SKM-1 (cell line): ENCODE measurements at regions not wholly inside any gene's neighbourhood (a gene's known extent, or its start where the extent isn't known, plus 50 kb on each side); places are given as distances from the start of the nearest gene placed in this dataset.

ENCODE experiments used
- DNase-seq: peaks from one replicate; lab custom pipeline; 2025; ENCODE audit not compliant: unreplicated experiment; lab: John Stamatoyannopoulos, UW

DNA sequence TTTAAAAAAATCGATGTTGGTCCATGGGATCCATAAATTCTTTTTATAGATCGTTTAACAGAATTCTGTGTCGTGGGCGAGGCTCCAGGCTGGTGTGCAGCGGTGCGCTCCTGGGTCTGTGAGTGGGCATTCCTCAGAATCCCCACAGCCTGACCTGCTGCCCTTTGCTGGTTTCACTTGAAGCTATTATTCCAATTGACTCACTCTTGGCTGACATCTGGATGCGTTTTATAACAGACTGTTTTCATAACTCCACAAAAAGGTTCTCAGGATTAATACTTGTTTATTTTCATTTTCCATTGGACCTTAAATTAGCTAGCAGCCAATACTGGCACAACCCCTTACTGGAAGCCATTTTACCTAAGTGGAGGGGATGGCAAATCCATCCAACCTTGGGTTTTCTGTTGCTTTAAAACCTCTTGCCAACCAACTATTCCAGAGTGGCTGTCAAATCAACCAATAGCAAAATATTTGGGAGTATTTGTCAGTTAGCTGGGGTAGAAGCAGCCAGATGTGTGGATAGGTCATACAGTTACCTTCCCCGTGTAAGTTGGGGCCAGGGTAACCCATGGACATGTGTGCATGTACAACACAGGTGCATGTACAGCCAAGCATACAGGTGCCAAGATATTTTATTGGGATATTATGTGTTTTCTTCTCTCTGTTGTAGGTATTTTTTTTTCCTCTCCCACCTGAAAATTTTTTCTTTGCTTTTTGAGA lies 160.7 kb upstream of the ZNF32 start:
- DNase-seq: no peak

DNA sequence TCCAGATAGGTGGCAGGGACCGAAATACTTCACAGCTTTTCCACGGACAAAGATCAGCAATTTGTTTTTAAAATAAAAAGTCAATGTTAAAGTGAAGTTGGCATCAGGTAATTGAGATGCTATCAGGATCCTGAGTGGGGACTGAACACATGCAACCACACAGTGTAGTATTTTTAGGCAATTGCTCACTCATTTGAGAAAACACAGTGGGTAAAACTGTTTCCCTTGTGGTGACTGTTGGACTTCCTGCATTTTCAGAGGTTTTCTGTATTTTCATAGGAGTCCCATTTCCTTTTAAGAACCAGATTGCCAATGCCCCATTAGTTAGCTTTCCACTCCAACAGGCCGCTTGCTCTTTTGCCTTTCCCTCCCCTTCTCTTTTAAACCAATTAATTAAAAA lies 159.5 kb upstream of the ZNF32 start:
- DNase-seq: no peak

DNA sequence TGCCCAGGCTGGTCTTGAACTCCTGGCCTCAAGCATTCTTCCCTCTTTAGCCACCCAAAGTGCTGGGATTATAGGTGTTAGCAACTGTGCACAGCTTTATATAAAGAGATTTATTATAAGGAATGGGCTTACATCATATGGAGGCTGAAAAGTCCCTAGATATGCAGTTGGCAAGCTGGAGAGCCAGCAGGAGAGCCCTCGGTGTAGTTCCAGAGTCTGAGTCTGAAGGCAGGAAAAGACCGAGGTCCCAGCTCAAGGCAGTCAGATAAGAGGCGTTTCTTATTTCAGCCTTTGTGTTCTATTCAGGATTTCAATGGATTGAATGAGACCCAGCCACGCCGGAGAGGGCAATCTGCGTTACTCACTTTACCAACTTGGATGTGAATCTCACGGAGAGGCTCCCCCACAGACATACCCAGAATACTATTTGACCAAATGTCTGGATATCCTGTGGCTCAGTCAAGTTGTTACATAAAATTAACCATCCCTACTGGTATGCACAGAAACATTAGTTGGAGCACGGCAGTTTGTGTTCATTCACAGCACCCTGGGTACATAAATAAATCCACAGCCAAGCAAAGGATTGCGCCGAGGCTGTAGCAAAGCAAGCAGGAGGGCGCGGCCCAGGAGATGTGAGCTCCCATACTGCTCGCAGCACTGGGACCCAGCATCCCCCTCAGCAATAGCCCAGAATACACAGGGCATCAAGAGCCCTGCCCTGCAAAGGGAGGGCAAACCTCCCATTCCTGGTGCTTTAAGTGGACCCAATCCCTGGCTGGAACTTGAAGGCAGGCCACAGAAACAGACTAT lies 158.4 kb upstream of the ZNF32 start:
- DNase-seq: no peak

DNA sequence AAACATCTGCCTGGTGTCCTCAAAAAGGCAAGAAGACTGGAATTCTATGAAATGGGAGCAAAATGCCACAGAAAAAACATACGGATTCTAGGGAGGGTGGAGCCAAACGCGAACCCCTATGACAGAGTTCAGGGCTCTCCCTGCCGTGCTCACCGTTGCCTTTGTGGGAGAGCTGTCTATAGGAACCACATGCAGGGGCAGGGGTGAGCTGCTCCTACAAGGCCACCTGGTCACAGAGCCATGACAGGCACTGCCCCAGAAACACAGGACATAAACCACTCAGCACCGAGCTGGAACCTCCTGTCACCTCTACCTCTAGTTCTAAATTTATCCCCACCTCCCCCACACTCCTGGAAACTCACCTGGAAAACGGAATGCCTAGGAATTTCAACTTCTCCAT lies 155.1 kb upstream of the ZNF32 start:
- DNase-seq: no peak

DNA sequence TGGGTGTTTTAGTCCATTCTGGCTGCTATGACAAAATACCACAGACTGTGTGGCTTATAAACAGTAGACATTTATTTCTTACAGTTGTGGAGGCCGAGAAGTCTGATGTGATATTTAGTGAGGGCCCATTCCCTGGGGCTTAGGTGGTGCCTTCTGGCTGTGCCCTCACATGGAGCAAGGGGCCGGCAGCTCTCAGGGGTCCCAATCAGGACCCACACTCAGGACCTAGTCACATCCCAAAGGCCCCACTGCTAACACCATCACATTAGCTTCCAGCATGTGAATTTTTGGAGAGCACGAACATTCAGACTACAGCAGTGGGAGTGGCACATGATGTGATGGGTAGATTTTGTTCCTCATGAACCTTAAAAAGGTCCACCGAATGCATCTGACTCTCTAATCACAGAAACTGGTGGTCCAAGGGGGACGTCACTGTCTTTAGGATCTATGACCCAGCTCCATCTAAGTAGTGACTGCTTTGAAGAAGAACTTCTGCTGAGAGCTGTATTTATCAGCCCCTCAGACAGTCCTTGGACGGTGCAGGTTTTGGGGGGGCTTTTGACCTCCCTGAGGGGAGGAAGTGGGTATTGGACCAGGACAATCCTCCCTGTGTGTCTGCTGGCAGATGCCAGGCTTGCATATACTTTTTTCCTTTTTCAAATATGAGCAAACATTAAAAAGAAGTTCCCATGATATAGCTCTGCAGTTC lies 154.5 kb upstream of the ZNF32 start:
- no peak for DNase-seq

DNA sequence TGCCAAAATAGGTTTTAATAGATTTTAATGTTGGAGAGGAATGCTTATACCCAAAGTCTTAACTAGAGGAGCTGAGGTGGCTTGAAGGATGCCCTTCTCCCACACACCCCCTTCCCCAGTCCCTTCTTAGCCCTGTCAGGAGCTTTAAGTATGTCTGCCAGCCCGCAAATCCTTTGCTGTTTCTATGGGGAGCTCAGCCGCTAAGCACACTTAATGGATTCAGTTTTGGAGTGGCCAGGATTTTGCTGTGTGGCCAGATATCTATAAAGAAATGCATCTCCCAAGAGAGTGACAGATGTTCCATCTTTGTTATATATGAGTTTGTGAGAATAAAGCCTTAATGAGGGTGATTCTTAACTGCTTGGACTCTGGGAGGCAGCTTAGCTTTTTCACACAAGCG lies 152.9 kb upstream of the ZNF32 start:
- no peak for DNase-seq

DNA sequence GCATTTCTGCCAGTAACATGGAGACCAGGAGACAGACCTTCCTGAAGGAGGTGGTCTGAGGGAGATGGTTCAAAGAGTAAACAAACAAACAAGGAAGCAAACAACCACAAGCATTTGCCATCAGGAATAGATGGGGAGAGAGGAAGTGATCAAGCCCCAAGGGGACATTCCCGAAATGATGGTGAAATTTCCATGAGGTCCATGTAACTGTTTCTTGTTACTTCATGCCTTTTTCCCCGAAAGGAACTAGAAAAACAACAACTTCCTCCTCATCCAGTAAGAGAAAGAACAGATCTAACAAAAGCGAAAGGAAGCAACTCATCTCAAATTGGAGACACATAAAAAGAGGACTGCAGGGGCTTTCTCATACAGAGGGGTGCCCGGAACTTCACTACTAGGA lies 152.5 kb upstream of the ZNF32 start:
- no peak for DNase-seq

DNA sequence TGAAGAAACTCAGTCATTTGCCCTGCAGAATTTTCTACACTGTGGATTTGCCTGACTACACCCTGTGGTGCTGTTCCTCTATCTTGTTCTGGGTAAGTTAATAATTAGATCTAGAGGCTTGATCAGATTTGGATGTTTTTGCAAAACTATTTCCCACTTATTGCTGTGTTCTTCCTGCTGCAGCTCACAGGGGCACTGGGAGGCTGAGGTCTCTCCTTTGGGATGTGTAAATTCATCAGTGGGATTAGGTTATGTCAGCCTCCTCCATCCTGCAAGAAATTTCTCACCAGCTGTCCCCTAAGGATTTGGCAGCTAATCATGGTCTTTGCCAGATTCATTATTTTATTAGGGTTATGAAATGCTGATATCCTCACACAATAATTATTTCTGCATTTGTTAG lies 148.1 kb upstream of the ZNF32 start:
- DNase-seq: no peak

DNA sequence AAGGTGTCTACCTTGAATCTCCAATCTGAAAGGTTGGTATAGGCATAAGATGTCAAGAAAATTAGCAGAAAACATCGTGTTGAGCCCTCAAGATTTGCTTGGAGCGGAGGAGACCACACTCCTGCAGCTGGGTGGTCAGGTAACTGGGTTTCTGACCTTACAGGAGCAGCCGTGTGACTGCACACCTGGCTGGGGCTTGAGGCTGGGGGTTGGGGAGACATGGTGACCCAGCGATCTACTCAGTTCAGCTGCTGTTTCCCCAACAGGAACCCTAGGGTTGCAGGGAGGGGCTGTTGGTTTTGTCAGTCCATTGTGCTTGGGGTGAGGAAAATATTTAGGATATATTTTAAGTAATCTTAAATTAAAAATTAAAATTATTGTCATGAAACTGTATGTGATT lies 147.0 kb upstream of the ZNF32 start:
- DNase-seq: no peak

DNA sequence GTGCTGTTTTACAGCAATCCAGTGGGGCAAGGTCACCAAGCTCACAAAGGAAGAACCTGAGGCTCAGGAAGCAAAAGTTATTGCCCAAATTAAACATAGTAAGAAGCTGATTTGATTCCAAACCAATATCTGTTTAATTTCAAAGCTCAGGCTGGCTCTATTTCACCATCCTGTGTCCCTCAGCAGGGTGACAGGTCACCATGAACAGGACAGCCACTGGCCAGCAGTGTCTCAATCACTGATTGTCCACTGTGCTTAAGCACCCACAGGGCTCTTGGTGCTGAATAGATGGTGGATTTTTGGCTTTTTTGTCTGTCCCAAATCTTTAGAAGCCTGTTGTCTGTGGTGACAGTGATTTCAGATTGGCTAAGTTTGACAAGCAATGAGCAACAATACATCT lies 146.4 kb upstream of the ZNF32 start:
- no peak for DNase-seq

DNA sequence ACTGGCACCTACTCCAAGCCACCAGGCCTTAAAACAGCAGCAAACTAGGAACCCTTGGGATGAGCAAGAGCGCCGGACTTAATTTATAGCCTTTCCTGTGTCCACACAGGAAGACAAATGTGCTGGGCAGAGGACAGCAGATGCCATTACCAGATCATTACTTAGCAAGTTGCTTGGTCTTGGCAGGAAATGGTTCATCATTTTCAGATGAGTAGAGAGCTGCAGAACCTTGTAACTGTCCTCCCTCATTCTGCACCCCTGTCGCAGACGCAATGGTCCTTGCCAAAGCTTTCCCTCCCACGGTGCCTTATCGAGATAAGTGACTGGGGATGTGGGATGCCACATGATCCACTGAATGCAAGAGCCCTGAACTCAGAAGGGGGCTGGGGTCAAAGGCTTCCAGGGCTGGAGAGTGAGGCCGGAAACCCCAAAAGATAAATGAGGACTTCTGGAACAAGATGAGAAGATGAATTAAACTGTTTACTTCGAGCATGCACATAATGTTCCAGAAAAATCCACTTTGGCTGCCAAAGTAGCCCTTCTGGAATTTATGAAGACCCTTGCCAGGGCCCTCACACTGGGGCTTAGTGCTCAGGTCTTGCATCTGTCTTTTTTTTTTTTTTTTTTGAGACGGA lies 145.6 kb upstream of the ZNF32 start:
- no peak for DNase-seq

DNA sequence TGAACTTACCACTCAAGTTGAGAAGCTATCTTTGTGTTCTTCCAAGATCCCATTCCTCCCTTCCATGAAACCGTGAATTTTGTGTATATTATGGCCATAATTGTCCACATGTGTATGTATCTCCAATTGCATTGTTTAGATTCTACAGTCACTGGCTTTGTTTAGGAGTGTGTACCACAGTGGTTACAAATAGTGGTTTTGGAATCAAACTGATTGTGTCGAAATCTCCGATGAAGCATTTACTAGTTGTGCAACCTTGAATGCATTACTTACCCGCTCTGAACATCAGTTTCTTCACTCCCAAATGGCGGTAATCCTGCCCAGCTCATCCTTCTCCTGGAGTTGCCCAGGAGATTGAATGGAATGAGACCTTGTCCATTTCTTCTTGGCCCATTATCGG lies 145.0 kb upstream of the ZNF32 start:
- no peak for DNase-seq

DNA sequence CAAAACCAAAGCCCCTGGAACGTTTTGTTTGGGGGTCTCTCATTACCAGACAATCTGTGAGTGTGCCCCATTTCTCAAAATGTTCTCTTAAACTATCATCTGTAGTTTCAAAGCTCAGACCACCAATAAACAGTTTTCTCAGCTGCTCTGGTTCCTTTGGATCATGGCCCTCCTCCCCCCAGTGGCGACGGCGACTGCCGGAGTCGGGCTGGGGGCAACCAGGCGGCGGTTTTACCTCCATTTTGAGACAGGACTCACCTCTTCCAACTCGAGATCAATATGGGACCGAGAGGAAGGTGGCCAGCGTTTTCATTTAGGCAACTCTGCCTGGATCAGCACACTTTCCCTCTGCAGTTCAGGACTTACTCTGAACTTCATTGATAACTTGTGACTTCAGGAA lies 141.5 kb upstream of the ZNF32 start:
- DNase-seq: no peak

DNA sequence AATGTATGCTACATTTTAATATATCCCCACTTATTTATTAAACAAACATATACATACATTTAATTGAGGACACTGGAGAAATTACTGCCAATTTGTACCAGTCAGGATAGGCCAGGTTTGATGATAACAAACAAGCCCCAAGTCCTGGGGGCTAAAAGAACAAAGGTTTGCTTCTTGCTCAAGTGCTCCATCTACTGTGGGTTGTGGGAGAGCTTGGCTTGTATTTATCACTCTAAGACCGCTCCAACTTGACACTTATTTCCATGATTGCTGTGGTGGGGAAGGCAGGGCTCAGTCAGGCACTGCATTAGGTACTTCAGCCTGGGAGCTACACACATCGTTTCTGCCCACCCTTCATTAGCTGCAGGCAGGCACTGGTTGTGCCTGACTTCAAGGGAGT lies 136.6 kb upstream of the ZNF32 start:
- DNase-seq: no peak

DNA sequence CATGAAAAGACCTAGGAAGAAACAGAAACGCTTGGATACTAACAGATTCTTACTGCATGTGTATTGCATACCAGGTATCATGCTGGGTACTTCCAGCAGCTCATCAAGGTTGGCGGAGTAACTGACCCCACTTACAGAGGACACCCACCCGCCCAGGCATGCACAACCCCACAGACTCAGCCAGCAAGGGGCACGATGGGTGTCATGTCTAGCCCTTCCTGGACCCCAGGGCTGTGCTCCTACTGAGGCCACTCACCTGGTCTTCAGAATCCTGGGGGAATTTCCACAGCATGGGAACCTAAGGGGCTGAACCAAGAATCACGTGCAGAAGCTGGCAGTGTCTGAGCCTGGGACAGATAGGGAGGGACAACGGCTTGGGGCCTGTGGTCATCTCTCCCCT lies 134.1 kb upstream of the ZNF32 start:
- DNase-seq: no peak

DNA sequence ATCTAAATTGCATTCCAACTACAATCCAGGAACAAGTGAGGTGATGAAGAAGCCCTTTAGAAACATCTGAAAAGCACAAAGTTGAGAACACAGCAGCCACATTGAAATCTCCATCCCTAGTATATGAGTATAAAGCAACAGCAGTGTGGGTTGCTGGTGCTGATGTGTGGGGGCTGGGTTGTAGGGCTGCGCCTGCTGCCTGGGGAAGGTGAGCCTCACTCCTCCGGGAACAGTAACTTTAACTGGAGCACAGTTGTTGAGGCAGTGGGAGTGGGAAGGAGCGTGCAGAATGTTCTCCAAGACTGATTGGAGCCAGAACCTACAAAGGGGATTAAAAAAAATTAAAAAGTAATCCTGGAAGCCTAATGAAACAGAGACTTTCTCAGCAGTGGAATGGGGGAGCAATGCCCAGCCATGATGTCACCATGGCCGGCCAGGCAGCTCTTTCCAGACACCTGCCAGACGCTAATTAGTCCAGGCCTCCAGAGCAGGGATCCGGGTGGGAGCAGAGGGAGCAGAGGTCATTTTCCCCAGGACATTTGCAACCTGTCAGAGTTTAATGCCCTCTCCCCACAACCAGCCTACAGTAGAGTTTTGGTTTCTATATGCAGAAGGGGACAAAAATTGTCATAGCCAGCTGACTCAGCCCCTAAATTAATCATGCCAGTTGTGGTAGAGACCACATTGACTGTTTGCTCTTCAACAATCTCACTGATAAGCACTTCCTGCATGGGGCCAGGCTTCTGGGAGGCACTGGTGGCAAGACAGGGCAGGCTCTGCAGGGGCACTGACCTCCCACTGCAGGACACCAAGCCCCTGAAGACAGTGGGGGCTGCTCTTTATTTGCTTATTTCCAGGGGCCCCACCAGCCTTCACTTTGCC lies 133.0 kb upstream of the ZNF32 start:
- DNase-seq: no peak

DNA sequence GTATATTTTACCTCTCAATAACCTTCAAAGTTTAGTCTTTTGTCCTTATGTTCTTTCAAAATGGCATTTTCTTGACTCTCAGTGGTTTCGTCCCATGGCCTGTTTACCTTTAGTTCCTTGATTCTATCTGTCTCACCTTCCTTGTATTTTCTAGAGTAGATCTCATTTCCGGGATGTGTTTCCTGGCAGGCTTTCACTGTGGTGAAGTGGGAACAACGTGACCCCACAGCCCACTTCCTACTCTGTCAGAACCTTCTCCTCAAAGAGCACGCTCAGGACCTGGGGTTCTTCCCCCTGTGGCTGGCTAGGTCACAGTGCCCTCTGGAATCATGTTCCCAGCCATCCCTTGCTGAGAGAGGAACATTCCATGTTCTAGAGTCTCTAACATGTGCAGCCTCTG lies 129.9 kb upstream of the ZNF32 start:
- DNase-seq: no peak

DNA sequence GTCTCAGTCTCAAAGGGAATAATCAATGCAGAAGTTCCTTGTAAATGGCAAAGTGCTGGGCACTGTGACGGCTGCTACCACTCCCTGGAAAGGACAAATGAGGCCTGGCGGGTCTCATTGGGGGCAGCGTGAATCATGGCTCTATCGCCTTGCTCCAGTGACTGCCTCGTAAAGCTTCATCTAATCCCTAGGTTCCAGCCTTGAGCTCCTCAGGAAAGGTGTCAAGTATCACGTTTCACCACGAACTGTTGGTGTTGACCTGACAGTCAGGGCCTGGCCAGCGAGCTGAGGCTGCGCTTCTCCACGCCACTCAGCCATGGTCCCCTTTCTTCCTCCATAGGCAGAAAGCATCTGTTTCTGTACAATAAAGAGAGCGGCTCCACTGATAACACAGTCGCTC lies 126.7 kb upstream of the ZNF32 start:
- DNase-seq: no peak

DNA sequence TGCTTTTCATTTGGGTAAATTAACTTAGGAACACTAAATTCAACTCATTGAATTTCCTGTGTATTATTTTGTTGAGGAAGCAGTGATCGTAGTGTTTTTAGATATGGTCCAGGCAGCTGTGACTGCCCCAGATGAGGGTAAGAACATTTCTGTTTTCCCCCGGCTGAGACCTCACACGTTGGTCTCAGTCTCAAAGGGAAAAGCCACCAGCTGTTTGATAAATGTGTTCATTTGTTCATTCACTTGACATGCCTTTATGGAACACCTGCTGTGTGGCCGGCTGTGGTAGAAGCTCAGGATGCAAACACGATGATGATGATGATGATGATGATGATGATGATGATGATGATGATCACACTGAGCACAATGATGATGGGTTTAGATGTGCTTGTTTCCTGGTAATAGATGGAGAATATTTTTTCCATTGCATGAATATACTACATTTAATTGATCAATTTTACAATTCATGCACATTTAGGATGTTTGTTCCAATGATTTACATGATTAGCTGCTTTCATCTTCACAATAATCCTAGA lies 125.6 kb upstream of the ZNF32 start:
- no peak for DNase-seq

DNA sequence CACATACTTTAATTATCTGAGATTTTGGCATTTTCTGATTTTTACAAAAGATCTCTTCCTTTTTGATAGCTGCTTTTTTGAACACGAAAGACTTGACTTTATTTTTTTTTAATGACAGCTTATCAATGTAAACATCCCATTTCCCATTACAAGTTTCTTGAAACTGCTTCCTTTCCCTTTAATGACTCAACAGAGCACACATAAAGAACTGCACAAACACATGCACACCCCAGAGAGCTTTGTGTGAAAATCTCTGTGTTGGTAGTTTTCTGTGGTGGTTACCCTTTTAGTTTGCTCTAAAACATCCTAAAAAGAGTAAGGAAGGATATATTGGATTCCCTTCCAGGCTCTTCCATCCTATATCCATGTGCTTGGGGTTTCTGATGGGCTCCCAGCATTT lies 125.1 kb upstream of the ZNF32 start:
- no peak for DNase-seq
